NCI-H1048 (cell line): ENCODE measurements at regions not wholly inside any gene's neighbourhood (a gene's known extent, or its start where the extent isn't known, plus 50 kb on each side); places are given as distances from the start of the nearest gene placed in this dataset.
"Not testable (repeated sequence)": the region's sequence is repeated elsewhere in the genome, so short reads cannot be mapped to it uniquely, and the experiment has no call there.

ENCODE experiments used
- DNase-seq: peaks from one replicate; lab custom pipeline; 2025; lab: John Stamatoyannopoulos, UW

DNA sequence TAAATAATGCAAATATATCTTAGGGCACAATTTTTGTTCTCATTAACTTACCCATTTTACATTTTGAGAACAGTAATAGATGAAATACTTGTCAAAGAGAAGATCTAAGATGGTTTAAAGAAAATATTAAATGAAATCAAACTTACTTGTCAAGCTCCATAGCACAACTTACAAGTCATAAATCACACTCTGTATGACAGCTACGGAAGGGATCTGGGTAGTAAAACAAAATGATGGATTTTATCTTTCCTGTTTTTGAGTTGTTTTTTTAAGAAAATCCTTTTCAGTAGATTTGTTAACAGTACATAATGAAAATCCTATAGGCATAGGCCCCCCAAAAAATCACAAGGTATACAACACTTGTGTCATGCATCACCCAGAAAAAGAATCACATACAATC is 84.4 kb upstream of the ANTXRL start:
- not testable (repeated sequence) for DNase-seq

- DNase-seq = not testable (repeated sequence)
These were observed 82.2 kb upstream of the ANTXRL start for GRCh38 chr10:46204482-46205102.

- not testable (repeated sequence) for DNase-seq
These were observed 76.4 kb upstream of the ANTXRL start for GRCh38 chr10:46210427-46210826.

DNA sequence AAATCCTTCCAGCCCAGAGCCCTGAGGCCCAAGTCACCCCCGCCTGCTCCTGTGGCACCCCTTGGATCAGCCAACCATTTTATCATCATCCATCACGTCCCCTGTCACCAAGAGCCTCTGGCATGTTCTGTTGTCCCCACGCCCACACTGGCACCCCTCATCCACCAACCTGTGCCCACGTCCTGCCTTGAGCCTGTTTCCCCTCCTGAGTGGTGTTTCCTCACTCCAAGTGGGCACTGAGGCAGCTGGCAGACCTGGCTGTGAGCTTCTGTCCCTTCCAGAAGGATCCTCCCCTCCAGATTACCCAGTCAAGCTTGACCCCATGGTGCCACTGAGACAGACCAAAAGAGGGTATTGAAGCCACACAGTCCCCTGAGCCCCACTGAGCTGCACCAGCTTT is 71.4 kb upstream of the ANTXRL start:
- no peak for DNase-seq

DNA sequence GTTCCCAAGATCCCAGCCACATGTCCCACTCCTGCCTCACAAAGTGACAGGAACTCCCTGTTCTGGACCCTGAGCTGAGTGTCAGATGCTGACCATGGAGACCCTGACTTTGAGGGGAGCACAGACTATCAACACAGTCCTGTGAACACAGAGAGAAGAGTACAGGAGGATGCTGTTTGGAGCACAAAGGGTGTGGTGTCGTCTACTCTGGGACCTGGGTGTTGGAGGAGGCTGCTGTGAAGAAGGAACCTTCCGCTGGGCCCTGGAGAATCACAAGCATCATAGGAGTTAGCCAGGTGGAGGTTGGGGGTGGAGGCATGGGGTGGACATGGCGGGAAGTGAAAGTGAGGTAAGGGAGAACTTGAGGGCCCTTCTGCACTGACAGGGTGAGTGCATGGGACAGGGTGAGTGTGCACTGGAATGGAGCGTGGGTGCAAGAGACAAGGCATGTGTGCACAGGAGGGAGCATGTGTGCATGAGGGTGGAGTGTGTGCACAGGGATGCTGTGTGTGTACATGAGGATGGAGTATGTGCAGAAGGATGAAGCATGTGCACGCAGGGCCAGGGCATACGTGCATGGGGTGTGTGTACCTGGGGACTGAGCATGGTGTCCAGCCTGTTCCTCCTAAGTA is 70.7 kb upstream of the ANTXRL start:
- no peak for DNase-seq

DNA sequence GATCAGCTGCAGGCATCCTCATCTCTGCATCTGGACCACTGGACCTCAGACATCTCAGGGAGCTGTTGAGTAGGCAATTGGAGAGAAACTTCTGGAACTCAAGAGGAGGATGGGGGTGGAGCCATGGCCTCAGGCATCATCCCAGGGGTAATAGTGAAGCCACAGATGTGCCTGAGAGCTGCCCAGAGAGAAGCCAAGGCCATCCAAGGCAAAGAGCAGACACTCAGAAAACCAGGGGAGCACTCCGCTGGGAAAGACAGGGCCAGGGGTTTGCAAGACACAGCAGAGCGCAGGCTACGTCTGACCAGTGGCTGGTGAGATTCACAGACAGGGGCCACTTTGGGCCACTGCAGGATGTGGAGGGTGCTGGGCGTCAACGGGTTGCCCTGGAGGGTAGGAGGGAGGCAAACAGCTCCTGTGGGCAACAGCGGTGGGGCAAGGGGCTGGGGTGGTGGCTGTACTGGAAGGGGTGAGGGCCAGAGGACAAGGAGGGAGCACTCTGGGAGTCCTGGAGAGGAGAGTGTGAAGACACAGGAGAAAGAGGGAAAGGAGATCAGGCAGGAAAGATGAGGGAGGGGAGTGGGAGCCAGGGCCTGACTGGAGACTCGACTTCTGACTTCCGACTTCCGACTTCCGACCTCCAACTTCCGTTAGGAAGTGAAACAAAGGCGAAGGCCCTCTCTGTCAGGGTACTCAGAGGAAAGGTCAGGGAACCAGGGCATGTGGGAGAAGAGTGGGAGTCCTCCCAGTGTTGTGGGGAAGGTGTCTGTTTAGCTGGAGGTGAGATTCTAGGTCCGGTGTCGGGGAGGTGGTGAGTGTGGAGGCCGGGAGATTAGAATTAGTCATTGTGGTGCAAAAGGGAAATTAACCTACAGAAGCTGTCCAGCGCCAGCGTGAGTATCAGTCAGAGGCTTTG is 69.7 kb upstream of the ANTXRL start:
- DNase-seq = no peak

DNA sequence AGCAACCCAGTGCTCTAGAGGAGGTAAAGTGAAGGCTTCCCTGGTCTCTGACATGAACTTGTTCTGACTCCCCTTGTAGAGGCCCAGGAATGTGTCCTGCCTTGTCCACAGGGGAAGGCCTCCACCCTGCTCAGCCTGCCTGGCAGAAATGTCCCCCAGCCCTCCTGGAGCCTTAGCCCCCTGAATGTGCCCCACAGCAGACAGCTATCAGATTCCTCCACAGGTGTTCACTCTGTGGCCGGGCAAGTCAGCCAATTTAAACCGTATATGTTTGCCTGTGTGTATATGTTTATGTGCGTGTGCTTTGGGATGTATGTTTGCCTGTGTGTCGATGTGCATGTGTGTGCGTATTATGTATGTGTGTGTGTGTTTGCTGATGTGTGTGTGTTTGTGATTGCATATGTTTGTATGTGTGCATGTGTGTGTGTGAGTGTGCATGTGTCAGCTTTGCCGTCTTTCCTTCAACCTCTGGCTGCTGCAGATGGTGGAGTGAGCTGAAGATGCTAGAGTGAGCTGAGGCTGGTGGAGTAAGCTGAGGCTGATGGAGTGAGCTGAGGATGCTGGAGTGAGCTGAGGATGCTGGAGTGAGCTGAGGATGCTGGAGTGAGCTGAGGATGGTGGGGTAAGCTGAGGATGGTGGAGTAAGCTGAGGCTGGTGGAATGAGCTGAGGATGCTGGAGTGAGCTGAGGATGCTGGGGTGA is 68.9 kb upstream of the ANTXRL start:
- DNase-seq = no peak

GRCh38 chr10:46218921-46219320 is 67.9 kb upstream of the ANTXRL start:
- DNase-seq = no peak

GRCh38 chr10:46219431-46219990 is 67.3 kb upstream of the ANTXRL start:
- DNase-seq = not testable (repeated sequence)

GRCh38 chr10:46220187-46220586 is 66.6 kb upstream of the ANTXRL start:
- DNase-seq = no peak

- DNase-seq = no peak
These were observed 65.8 kb upstream of the ANTXRL start for GRCh38 chr10:46220872-46221538.

- no peak for DNase-seq
These were observed 64.3 kb upstream of the ANTXRL start for GRCh38 chr10:46222364-46222935.

DNA sequence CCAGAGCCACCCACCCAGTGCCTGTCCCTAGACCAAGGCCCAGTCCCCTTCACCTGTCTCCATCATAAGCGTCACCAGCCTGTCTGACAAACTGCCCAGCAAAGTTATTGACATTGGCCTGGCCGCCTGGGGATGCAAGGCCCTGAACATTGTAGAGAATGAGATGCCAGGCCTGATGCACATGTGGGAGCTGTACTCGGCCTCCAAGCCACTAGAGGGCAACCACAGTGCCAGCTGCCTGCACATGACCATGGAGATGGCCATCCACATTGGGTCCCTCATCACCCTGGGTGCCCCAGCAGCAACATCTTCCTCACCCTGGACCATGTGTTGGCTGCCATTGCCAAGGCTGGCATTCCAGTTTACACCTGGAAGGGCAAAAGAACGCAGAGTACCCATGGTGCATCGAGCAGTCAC is 63.7 kb upstream of the ANTXRL start:
- DNase-seq = no peak

- DNase-seq = no peak
These were observed 63.0 kb upstream of the ANTXRL start for GRCh38 chr10:46223626-46224413.

GRCh38 chr10:46224414-46224682 is 62.4 kb upstream of the ANTXRL start:
- DNase-seq = no peak

DNA sequence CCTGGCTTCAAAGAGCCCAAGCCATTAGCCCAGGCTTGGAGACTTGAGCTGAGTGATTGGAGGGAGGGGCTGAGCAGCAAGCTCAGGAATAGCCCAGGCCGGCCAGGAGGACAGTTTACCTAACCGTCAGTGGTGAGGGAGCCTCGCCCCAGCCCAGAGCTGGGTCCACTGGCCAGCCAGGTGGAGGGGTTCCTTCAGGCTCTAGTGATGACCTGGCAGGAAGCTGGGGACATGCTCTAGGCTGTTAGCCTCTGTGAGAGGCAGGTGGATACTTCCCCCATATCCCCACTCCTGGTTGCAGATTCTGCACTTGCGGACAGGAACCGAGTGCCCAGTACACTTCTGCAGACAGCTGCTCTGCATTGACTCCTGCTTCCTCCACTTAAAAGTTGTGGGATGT is 61.2 kb upstream of the ANTXRL start:
- DNase-seq = no peak

GRCh38 chr10:46226232-46226631 is 60.6 kb upstream of the ANTXRL start:
- no peak for DNase-seq

- DNase-seq = no peak
These were observed 59.8 kb upstream of the ANTXRL start for GRCh38 chr10:46226900-46227558.

GRCh38 chr10:46227571-46227935 is 59.2 kb upstream of the ANTXRL start:
- no peak for DNase-seq

- no peak for DNase-seq
These were observed 58.7 kb upstream of the ANTXRL start for GRCh38 chr10:46227936-46228562.
